HG03521 (cell line): ENCODE measurements at regions not wholly inside any gene's neighbourhood (a gene's known extent, or its start where the extent isn't known, plus 50 kb on each side); places are given as distances from the start of the nearest gene placed in this dataset.
"Not testable (repeated sequence)": the region's sequence is repeated elsewhere in the genome, so short reads cannot be mapped to it uniquely, and the experiment has no call there.

ENCODE experiments used
- ATAC-seq: cut with Tn5 transposase; IDR thresholded peaks from one replicate; pipeline ENCODE4 v1.9.1; 2021; ENCODE audit warnings: mild to moderate bottlenecking, moderate library complexity; ENCODE audit not compliant: unreplicated experiment

DNA sequence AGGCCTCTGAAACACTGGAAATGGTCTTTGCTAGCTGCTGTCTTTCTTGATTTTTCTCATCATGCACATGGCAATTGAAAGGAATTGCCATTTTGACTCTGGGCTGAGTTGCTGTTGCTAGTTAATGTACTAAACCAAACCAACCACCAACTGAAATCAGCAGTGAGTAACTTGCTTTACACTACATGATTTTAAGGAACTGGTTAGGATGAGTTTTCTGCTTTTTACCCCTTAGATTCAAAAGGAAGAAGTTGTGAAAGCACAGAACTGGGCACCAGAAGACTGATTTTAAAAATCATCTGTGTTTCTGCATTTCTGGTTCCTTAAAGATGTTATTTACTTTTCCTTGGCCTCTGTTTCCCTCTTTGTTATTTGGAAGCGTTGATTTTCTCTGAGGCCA is 361.9 kb downstream of the HLX start:
- no peak for ATAC-seq

DNA sequence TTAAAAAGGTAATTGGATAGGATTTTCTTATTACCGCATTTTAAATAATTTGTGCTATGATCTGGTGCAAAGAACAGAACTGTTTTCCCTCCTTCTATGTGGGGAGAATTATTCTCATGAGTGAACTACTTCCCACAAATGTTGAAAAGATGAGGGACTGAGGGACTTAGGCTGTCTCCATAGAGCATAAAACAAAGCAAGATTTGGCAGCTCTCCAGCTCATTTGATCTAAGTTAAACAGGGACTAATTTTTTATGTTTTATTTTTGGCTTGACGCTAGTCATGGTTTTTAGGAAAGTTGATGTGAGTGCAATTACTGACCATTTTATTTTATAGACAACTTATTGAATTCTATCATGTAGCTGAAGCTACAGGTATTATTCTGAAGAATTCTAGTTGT is 362.3 kb downstream of the HLX start:
- ATAC-seq = no peak

DNA sequence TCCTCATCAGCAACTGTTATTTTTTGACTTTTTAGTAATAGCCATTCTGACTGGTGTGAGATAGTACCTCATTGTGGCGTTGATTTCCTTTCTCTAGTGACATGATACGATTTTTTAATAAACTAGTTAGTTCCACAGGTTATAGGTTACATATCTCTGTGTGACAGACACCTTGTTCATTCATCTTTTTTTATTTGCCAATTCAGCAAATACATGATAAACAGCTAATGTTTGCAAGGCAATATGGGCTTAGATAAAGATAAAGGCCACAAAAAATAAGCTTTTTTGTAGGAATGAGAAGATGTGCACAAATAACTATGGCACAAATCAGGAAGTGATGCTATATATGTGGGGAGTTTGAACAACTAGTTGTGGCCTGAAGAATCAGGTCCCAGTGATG is 366.8 kb downstream of the HLX start:
- ATAC-seq = no peak

DNA sequence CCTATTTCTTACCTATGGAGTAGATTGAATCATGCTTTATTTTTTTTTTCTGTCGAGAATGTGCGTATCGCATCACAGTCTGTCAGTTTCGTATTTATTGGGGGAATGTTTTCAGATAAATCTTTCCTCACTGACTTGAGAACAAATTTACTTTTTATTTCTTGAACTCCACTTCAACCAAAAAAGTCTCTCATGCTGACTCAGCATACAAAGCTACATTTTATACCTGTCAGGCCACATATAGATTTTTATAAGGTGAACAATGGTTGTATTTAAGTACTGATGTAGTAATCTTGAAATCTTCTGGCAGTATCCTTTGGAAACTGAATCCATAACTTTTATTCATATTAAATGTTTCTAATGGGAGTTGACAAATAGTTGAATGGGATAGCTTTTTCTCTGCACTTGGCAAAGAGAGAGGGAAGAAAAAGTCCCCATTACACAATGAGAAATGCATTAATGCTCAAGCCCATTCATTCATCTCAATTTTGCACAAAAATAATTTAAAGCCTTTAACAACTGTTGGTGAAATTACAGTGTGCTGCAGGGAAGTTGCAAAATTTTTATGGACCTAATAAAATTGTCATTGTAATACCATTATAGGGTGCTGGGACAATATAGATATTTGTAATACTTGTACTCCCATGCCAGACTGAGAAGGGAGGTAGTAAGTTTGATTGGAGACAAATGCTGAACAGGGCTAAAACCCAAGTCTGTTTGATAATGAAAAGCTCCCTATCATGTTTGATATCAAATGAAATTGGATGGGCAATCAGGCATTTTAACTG is 367.6 kb downstream of the HLX start:
- no peak for ATAC-seq

DNA sequence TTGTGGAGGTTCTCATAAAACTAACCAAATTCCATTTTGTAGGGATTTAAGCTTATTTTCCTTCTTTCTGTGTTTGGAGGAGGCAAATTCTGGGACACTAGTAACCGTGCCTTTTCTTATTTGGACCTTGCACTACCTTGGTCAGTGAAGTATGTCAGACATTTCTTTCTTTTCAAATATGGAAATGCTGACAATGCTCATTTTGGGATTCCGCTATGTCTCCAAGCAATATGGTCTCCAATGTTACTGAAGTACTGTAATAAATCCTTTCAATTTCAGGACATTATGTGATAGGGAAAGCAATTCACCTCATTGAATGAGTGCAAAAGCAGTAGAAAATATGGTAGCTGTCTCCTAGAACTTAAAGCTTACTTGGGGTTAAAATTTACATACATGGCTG is 372.3 kb downstream of the HLX start:
- no peak for ATAC-seq

DNA sequence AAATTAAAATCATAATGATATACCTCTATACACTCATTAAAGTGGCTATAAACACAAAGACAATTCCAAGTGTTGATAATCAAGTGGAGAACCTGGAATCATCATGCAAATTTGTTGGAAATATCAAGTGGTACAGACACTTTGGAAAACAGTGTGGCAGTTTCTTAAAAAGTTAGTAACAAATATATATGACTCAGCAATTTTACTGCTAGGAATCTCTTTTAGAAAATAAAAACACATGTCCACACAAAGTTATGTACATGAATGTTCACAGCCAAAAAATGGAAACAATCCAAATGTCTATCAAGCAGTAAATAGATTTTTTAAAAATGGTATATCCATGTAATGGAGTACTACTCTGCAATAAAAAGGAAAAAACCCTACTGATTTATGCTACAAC is 375.6 kb downstream of the HLX start:
- ATAC-seq = no peak

DNA sequence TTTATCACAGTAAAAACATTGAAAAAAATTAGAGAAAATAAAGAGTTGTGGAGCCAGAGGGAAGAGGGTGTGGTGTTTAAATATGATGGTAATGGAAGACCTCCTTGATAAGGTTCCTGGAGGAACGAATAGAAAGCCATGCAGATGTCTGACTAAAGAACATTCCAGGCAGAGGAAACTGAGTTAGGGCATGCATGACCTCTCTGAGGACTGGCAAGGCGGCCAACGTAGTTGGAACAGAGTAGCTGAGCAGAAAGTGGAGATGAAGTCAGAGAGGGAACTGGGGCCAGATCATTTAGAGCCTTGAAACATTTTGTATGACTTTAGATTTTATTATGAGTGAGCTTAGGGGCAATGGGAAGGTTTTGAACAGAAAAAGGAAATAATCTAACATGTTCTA is 377.5 kb downstream of the HLX start:
- ATAC-seq = no peak

DNA sequence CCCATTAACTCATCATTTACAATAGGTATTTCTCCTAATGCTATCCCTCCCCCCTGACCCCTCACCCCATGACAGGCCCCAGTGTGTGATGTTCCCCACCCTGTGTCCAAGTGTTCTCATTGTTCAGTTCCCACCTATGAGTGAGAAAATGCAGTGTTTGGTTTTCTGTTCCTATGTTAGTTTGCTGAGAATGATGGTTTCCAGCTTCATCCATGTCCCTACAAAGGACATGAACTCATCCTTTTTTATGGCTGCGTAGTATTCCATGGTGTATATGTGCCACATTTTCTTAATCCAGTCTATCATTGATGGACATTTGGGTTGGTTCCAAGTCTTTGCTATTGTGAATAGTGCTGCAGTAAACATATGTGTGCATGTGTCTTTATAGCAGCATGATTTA is 378.3 kb downstream of the HLX start:
- ATAC-seq = not testable (repeated sequence)

DNA sequence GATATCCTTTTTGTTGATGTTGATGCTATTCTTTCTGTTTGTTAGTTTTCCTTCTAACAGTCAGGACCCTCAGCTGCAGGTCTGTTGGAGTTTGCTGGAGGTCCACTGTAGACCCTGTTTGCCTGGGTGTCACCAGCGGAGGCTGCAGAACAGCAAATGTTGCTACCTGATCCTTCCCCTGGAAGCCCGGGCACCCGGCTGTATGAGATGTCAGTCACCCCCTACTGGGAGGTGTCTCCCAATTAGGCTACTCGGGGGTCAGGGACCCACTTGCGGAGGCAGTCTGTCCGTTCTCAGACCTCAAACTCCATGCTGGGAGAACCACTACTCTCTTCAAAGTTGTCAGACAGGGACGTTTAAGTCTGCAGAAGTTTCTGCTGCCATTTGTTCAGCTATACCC is 383.4 kb downstream of the HLX start:
- ATAC-seq = not testable (repeated sequence)

DNA sequence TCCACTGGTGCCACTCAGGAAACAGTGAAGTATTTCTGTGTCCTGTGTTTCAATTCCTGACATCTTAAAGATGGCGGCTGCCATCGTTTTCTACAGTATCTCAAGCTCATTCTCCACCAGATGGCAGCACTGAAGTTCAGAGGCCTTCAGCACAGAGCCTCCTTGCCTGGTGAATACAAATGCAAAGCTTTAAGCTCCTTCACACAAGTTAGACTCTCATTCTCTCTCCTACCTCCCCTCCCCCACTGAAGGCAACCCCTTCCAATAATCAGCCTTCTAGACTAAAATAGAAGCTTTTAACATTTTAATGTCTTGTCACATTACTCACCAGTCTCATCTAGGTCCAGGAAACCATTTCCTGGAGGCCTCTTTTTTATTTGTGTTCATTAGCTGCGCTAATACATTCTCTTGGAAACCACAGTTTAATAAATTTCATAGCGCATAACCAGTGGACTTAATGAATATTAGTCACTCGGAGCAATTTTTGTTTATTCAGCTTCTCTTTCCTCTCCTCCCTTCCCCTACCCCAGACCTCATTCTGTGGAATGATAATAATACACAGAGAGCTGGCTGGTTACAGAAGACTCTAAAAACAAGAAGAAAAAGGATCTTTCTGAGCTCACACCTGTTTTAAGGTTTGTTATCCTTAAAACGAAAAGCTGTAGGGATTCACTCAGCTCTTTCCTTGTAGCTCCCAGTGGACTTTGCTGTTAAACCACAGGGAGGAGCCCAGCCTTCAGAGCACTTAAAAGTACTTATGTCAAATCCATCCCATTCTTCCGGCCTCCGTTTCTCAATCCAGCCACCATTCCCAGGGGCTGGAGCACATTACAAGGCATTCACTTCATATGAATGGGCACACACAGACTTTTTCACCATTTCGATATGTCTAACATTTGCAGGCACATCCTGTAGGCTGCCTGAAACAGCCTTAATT is 384.9 kb downstream of the HLX start:
- peak; percentile 80 for ATAC-seq

DNA sequence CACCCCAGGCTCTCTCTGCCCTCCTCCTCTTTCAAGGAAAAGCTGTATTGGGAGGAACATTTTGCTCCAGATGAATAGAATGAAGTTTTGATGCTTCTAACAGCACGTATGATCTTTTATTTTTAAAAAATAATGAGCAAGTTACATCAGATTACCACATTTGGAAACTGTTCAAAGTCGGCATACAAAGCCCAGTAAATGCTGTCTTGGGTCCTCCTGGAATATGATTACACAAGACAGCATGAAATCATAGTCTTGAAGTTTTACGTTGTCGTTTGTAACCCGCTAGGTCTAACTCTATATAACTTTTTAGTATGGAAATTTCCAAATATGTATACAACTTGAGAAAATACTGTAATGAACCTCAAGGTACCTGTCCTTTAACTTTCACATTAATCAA is 385.6 kb downstream of the HLX start:
- no peak for ATAC-seq

DNA sequence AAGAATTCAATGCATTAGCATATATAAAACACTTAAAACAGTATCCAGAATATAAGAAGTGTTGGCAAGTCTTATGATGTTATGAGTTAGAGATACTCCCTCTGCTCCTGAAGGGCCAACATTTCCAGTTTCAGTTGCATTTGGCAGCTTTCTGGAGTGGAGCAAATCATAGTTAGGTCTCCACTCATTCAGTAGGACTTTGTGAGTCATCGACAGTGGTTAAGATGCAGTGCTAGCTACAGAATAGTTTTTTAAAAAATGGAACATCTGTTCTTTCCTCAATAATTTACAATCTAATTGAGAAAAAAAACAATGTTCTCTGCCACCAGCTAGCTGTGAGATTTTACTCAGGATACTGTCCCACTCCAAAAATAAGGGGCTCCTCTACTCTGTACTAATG is 389.1 kb downstream of the HLX start:
- ATAC-seq = no peak

DNA sequence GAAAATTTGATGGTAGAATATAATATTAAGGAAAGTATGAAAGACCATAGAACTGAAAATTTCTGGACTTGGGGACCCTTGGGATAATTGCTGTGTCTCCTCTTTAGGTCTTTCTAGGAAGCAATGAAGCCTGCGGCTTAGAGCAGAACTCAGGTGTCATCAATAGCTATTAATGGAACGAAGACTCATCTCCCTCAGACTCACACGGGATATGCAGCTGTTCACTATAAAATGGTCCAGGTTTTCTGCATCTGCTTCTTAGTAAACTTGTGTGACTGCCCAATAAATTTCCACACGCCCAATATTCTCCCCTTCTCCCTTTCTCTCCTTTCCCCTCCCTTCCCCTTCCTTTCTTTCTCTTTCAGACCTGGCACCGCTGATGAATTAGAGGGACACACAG is 392.5 kb downstream of the HLX start:
- ATAC-seq = no peak

DNA sequence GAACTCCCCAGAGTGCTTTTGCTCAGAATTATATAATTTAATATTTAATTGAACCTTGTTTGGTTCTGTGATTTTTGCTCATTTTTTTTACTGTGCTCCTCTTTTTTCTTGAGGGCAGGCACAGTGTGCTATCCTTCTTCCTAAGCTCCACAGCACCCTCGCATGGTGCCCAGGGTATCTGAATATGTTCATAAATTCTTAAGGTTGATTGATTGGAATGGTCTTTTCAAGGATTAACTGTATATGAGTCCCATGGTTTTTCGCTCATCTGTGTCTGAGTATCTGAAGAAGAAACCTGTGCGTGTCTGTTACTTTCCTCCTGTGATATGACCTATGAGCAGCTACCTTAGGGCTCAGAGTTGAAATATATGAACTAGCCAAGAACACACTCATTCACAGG is 393.7 kb downstream of the HLX start:
- ATAC-seq = no peak

DNA sequence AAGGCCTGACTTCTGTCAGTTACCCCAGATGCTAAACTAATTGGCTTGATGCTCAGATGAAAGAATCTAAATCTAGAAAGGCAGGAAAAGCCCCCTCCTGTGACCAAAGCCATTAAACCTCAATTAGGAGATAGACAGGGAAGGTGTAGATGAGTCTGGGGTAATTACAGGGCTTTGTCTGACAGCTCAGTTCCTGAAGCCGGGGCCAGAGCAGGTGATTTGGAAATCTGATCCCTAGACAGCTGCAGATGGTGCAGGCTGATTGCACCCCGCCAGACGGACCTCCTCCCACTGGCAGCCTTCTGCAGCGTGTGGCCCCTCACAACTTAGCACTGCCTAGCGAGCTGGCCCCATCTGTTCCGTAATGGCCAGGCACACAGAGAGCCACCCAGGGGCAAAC is 395.1 kb downstream of the HLX start:
- ATAC-seq = no peak

DNA sequence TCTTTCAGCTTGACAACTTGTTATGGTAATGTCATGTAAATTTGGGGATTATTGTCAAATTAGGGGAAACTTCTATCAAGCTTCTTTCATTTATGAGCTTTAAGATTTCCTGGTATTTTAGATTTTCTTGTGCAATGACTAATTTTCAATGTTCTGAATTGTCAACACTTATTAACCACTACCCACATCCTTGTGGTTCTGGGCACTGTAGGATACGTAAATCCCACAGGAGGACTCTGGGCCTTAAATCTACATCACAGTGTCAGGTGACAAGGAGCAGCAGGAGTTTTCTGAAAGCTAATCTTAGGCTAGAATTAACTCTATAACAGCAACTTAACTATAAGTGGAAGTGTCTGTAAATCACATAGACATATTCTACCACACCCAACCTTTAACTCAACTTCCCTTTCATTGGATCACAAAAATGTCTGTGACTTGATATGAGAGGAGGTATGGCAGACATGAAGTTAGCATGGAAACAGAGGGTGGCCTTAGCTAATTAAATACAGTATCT is 397.7 kb downstream of the HLX start:
- no peak for ATAC-seq

DNA sequence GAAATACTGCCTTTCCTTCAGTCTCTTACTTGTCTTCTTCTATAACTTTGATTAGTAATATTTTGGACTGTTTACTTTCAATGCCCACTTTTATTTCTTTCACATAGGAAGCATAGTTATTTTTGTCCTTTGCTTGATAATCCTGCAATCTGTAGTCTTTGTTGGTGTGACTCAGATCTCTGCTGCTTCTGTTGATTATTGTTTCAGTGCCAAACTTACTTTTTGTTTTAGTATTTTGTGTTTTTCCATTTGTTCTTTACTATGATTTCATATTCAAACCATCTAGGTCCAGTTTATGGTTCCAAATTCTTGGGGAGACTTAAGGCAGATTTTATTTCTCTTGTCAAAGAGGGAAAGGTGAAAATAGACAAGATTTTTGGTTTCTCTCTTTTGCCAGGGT is 399.9 kb downstream of the HLX start:
- ATAC-seq = no peak

DNA sequence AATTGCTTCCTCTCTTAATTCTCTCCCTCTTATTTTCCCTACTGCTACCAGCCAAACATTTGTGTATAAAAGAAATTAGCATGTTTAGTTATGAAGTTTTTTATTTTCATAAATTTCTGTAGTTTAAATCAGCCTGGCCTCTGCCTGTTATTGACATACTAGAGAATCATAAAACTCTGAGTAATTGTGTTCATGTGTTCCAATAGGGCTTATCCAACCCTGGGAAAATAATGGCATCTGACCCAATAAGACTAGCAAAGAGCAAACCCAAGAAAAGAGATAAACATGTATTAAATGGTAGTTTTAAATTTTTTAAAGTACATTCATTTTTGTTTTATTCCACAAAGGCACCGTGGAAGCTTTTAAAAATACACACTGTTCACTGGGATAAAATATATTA is 404.3 kb downstream of the HLX start:
- ATAC-seq = no peak

DNA sequence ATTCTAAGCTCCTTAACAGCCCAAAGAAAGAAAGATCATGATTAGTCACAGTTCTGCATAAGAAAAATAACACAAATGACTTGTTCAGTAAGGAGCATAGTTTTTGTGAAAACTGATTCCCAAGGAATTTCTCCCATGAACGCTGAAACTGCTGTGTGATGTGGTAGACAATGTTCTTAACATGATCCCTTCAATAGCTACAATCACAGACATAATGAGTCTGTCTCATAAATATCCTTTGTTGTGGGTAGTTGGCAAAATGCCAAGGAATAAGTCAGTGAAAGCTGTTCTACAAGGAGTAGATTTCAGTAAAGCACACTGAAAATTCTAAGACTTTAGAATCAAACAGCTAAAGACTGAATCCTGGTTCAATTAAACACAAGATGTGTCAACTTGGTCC is 404.8 kb downstream of the HLX start:
- no peak for ATAC-seq

DNA sequence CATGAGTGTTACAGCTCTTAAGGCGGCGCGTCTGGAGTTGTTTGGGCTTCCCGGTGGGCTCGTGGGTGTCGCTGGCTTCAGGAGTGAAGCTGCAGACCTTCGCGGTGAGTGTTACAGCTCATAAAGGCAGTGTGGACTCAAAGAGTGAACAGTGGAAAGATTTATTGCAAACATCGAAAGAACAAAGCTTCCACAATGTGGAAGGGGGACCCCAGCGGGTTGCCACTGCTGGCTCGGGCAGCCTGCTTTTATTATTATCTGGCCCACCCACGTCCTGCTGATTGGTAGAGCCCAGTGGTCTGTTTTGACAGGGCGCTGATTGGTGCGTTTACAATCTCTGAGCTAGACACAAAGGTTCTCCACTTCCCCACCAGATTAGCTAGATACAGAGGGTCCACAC is 405.7 kb downstream of the HLX start:
- not testable (repeated sequence) for ATAC-seq

DNA sequence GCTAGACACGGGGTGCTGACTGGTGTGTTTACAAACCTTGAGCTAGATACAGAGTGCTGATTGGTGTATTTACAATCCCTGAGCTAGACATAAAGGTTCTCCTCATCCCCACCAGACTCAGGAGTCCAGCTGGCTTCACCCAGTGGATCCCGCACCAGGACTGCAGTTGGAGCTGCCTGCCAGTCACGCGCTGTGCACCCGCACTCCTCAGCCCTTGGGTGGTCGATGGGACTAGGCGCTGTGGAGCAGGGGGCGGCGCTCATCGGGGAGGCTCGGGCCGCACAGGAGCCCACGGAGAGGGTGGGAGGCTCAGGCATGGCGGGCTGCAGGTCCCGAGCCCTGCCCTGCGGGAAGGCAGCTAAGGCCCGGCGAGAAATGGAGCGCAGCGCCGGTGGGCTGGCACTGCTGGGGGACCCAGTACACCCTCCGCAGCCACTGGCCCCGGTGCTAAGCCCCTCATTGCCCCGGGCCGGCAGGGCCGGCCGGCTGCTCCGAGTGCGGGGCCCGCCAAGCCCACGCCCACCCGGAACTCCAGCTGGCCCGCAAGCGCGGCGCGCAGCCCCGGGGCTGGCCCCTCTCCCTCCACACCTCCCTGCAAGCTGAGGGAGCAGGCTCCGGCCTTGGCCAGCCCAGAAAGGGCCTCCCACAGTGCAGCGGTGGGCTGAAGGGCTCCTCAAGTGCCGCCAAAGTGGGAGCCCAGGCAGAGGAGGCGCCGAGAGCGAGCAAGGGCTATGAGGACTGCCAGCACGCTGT is 406.4 kb downstream of the HLX start:
- ATAC-seq = not testable (repeated sequence)
